ENCODE measurements at regions not wholly inside any gene's neighbourhood (a gene's known extent, or its start where the extent isn't known, plus 50 kb on each side); places are given as distances from the start of the nearest gene placed in this dataset.
"Not testable (repeated sequence)": the region's sequence is repeated elsewhere in the genome, so short reads cannot be mapped to it uniquely, and the experiment has no call there.

DNA sequence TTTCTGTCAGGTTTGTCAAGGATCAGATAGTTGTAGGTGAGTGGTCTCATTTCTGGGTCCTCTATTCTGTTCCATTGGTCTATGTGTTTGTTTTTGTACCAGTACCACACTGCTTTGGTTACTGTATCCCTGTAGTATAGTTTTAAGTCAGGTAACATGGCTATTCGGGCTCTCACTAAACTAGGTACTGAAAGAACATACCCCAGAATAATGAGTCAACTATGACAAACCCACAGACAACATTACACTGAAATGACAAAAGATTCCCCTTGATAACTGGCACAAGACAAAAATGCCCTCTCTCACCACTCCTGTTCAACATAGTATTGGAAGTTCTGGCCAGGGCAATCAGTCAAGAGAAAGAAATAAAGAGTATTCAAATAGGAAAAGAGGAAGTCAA lies 535.3 kb upstream of the CYLC2 start:
- in situ Hi-C loops (cut with HindIII; ENCODE audit: low pct_unique_long_range_greater_than_20kb, low sequenced_read_pairs), result no loop called here
- DNase-seq (ENCODE audit: low read depth, low spot score), result no peak

DNA sequence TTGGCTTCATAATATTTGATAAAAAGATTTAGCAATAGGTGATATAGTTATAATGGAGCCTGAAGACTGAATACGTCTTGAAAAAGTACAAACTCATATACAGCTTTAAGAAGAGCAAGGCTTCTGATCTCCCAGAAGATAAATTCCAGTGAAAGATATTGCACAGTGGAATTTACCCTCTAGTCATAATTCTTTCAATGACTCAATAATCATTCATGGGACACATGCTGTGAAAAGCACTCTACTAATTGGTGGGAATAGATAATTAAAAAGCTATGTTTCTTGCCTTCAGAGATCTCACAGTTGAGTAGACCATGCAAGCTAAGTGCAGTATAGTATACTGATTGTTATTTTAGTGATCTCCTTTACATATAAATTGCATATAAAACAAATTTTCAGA lies 538.6 kb upstream of the CYLC2 start:
- DNase-seq (ENCODE audit: low read depth, low spot score), result no peak
- in situ Hi-C loops (cut with HindIII; ENCODE audit: low pct_unique_long_range_greater_than_20kb, low sequenced_read_pairs), result no loop called here

DNA sequence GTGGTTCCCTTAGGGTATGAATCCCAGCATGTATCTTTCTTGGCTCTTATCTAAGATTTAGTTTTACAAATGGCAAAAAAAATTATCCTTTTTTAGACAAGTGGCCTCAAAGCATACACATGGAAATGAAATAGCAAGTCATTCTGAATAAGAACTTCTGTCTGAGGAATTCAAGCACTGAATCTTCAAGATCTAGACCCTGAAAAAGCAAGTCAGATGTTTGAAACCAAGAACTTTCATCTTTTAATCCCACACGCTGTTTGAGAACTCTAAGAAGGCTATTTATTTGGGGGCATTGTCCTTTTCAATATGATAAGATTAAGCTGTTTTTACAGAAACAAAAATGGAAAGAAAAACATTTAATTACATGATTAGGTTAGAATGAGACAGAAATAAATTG lies 549.2 kb upstream of the CYLC2 start:
- in situ Hi-C loops (cut with HindIII; ENCODE audit: low pct_unique_long_range_greater_than_20kb, low sequenced_read_pairs), result no loop called here
- DNase-seq (ENCODE audit: low read depth, low spot score), result no peak

DNA sequence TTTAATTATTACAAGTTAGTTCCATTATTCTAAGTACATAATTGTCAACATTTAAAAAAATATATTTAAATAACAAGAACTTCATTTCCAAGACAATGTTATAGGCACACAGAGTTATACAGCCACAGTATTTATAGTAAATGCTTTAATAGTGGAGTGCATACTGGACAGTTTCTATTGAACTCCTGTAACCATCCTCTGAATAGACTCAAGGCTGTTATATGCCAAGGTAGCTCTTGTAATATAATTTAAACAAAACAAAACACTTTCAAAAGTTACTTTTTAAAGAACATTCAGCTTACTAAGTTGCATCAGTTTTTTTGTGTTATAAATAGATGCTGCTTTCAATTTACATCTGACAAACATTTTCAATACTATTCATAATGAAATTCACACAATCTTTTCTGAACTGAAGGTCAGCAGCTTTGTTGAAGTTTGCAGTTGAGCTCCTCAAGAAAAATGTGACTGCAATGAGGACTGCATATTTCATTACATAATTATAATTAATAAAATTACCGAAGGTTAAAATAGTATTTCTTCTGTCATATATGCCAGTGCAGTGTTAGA lies 549.9 kb upstream of the CYLC2 start:
- DNase-seq (ENCODE audit: low read depth, low spot score), result no peak
- in situ Hi-C loops (cut with HindIII; ENCODE audit: low pct_unique_long_range_greater_than_20kb, low sequenced_read_pairs), result no loop called here

DNA sequence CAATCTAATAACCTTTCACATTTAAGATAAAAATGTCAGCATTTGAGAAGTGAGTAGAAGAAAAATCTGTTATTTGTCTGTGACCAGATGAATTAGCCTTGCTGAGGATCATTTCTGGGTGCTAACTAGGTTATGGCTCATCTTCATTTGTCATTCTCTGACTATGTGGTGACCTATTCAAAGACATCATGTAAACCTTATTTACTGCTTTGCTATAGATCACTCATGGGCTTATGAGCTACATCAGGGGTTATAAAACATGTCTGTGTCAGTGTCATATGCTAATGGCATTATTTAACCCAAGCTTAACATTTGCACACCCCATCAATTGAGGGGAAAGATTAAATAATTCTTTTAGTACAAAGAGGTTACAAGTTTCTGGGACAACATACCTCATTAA lies 555.5 kb upstream of the CYLC2 start:
- DNase-seq (ENCODE audit: low read depth, low spot score), result no peak
- in situ Hi-C loops (cut with HindIII; ENCODE audit: low pct_unique_long_range_greater_than_20kb, low sequenced_read_pairs), result no loop called here

DNA sequence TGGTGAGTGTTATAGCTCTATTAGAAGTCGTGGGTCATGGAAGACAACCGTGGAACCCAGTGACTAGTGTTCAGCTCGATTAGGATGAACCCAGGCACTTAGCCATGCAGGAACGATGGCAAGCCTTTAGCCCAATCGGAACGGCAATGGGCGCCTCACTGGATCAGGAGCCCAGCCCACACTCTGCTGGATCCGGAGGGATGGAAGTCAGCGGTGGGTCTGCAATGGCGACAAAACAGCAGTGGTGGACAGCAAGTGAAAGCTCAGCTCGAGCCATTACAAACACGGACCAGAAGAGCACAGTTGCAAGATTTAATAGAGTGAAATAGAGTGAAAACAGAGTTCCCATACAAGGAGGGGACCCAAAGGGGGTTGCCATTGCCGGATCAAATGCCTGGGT lies 558.5 kb upstream of the CYLC2 start:
- in situ Hi-C loops (cut with HindIII; ENCODE audit: low pct_unique_long_range_greater_than_20kb, low sequenced_read_pairs); DNase-seq (ENCODE audit: low read depth, low spot score): not testable (repeated sequence)

DNA sequence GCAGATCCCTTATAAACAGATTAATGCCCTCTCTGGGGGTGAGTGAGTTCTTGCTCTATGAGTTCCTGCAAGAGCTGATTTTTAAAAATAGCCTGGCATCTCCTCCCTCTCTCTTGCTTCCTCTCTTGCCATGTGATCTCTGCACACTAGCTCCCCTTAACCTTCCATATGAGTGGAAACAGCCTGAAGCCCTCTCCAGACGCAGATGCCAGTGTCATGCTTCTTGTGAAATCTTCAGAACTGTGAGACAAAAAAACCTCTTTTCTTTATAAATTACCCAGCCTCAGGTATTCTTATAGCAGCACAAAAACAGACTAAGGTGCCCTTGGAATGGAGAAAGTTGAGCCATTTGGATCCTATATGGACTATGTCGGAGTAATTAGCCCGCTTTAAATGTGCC lies 559.7 kb upstream of the CYLC2 start:
- in situ Hi-C loops (cut with HindIII; ENCODE audit: low pct_unique_long_range_greater_than_20kb, low sequenced_read_pairs), result no loop called here
- DNase-seq (ENCODE audit: low read depth, low spot score), result no peak

DNA sequence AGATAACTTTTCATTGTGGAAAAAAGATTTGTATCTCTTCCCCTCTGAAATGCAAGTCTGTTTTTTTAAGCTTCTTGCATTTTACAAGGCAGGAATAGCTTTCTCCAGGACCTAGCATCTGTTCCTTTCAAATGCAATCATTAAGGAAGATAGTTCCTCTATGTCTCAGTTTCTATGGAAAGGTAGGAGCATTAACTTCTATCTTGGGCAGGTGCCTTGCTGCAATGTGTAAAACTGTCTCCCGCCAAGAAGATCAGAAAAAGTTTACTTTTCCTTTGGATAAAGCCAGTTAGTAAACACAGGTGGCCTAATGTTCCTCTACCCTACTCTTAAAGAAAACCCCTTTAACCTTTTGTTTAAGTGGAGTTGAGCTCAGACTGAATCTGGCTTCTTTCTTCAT lies 560.6 kb upstream of the CYLC2 start:
- in situ Hi-C loops (cut with HindIII; ENCODE audit: low pct_unique_long_range_greater_than_20kb, low sequenced_read_pairs), result no loop called here

DNA sequence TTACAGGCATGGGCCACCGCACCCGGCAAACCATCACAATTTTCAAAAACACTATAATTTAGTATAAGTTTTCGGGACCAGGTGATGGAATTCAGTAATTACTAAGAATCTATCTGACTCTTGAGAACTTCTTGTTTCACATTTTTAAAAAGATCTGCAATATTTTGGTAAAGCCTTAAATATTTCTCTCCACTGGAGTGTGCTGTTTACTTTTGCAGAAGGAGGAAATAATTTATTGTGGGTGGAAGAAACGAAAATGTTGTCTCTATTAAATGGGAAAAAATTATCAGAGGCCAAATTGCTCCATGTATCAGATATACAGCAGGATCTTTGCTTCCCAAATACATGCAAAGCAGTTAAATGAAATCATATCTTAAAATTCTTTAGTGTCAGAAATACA lies 566.8 kb upstream of the CYLC2 start:
- in situ Hi-C loops (cut with HindIII; ENCODE audit: low pct_unique_long_range_greater_than_20kb, low sequenced_read_pairs), result no loop called here
- peak; percentile 25 for DNase-seq (ENCODE audit: low read depth, low spot score)

More for the DNA sequence above, 560.6 kb upstream of the CYLC2 start:
- no peak for DNase-seq (ENCODE audit: low read depth, low spot score)

DNA sequence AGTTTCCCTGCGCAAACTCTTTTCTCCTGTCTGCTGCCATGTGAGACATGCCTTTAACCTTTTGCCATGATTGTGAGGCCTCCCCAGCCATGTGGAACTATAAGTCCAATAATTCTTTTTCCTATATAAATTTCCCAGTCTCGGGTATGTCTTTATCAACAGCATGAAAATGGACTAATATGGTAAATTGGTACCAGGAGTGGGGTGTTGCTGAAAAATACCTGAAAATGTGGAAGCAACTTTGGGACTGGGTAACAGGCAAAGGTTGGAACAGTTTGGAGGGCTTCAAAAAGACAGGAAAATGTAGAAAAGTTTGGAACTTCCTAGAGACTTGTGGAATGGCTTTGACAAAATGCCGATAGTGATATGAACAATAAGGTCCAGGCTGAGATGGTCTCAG lies 578.9 kb upstream of the CYLC2 start:
- in situ Hi-C loops (cut with HindIII; ENCODE audit: low pct_unique_long_range_greater_than_20kb, low sequenced_read_pairs); DNase-seq (ENCODE audit: low read depth, low spot score): not testable (repeated sequence)

DNA sequence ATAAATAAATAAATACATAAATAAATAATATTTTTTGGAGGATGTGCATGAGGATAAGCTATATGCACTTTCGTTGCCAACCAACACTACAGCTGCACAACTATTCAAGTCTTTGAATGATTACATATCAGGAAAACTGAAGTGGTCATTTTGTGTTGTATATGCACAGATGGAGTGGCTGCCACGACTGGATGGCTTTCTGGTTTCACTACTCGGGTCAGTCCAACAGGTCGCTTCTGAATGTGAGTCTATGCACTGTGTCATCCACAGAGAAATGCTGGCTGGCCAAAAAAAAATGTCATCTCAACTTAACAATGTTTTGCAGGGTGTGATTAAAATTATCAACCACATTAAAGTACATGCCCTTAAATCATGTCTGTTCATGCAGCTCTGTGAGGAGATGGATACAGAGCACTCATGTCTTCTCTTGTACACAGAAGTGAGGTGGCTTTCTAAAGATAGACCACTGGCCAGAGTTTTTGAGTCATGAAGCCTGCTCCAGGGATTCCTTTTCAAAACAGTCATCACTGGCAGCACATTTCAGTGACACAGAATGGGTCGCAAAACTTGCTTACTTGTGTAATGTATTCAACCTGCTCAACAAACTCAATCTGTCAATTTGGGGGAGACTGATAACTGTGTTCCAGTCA lies 589.8 kb upstream of the CYLC2 start:
- in situ Hi-C loops (cut with HindIII; ENCODE audit: low pct_unique_long_range_greater_than_20kb, low sequenced_read_pairs), result no loop called here
- no peak for DNase-seq (ENCODE audit: low read depth, low spot score)

DNA sequence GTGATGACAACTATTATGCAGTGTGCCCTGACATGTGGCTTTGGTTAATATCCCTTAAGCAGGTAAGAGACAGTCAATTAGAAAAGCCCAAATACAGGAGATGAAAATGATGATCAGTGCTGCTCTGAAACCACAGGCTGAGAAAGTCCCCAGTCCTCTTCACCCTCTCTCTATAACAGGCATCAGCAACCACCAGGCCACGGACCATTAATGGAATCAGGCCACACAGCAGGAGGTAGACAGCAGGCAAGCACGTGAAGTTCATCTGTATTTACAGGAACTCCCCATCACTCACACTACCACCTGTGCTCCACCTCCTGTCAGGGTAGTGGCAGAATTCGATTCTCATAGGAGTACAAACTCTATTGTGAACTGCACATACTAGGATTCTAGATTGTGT lies 591.6 kb upstream of the CYLC2 start:
- in situ Hi-C loops (cut with HindIII; ENCODE audit: low pct_unique_long_range_greater_than_20kb, low sequenced_read_pairs), result no loop called here
- DNase-seq (ENCODE audit: low read depth, low spot score), result no peak

DNA sequence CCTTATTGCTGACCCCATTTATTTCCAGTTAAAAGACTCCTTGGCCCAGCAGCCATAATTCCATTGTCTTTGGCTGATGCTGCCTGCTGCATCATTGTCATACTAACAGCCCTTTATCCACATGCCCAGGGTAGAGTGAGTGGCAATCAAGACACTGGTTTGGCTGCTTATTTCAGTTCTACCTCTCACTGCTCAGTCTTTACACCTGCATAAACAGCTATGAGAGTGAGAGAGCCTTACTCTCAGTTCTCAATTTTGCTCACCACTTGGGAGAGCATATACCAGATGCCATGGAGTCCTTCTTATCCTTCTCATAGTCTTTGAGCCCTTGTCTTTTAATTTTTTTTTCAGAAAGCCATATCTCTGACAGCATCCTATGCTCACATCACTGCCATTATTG lies 596.9 kb upstream of the CYLC2 start:
- in situ Hi-C loops (cut with HindIII; ENCODE audit: low pct_unique_long_range_greater_than_20kb, low sequenced_read_pairs), result no loop called here
- DNase-seq (ENCODE audit: low read depth, low spot score), result no peak

DNA sequence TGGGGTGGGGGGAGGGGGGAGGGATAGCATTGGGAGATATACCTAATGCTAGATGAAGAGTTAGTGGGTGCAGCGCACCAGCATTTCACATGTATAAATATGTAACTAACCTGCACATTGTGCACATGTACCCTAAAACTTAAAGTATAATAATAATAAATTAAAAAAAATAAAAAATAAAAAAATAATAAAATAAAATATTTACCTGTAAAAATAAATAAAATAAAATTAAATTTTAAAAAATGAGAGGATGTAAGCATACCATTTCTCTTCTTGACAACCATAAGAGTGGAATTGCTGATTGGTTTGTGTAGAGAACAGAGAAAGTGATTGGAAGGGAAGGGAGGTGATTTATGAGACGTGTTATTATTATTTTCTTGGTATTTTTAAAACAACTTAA lies 609.5 kb upstream of the CYLC2 start:
- in situ Hi-C loops (cut with HindIII; ENCODE audit: low pct_unique_long_range_greater_than_20kb, low sequenced_read_pairs); DNase-seq (ENCODE audit: low read depth, low spot score): not testable (repeated sequence)

DNA sequence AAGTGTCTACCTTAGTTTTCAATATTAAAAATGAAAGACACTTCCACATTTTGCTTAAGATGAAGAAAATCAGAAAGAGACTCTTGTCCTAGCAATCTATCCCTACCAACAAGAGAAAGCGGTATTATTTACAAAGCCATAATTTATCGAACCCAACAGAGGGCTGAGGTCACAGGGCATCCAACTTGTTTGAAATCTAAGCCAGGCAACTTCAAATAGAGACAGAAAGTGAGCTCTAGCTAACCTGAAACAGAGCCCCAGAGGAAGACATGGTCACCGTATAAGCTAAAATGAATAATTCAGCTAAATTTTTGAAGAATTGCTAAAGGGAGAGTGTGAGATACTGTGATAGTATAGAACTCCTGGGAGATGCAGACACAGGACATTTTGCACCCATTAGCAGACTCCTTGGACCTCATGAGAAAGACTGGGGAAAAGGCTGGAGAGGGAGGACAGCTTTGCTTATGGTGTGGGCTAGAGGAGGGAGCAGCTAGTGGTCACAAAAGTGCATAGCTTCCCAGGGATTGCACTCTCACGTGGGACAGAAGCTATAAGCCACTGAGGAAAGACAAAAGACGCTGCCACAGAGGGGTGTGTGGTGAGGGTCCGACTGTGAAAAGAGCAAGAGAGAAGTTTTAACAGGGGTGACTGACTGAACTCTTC lies 624.2 kb upstream of the GRIN3A start:
- in situ Hi-C loops (cut with HindIII; ENCODE audit: low pct_unique_long_range_greater_than_20kb, low sequenced_read_pairs), result no loop called here
- DNase-seq (ENCODE audit: low read depth, low spot score), result no peak

DNA sequence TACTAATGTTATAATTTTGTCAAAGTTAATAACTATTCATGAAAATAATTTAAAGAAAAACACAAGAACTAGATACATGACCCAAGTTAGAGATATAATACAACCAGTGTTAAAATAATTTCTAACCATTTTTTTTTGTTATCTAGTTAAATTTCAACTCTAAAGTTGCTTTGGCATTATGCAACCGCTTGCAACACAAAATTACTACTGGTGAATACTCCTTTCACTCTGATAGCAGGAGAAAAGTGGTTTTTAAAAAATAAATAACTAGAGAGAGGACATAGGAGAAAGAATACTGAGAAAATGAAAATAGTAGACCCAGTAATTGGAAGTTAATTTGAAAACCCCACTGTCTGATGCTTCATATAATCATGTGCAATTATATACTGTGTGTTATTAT lies 622.4 kb upstream of the GRIN3A start:
- in situ Hi-C loops (cut with HindIII; ENCODE audit: low pct_unique_long_range_greater_than_20kb, low sequenced_read_pairs), result no loop called here
- no peak for DNase-seq (ENCODE audit: low read depth, low spot score)

DNA sequence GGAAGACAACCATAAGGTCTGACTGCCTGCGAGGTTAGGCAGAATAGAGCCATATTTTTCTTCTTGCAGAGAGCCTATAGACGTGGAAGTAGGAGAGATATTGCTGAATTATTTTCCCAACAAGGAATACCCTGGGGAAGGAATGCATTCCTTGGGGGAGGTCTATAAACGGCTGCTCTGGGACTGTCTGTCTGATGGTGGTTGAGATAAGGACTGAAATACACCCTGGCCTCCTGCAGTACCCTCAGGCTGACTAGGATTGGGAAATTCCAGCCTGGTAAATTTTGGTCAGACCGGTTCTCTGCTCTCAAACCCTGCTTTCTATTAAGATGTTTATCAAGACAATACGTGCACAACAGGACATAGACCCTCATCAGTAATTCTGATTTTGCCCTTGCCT lies 617.5 kb upstream of the GRIN3A start:
- no peak for DNase-seq (ENCODE audit: low read depth, low spot score)
- in situ Hi-C loops (cut with HindIII; ENCODE audit: low pct_unique_long_range_greater_than_20kb, low sequenced_read_pairs), result no loop called here

DNA sequence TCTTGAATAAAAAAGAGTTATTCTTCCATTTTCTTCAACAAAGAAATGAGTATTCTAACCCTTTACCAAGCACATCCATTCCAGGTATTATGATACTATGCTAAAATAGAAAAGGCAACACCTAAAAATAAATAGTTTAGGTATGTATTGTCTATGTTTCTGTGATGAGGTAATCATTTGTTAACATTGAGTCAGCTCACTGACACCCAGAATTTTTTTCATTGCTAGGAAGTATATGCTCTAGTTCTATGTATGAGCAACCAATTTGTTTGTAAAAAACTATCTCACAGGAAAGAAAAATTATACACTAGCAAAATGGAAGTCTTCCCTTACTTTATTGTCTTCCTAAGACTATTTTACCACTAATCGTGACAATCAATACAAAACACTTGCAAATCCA lies 615.6 kb upstream of the GRIN3A start:
- DNase-seq (ENCODE audit: low read depth, low spot score), result no peak
- in situ Hi-C loops (cut with HindIII; ENCODE audit: low pct_unique_long_range_greater_than_20kb, low sequenced_read_pairs), result no loop called here

DNA sequence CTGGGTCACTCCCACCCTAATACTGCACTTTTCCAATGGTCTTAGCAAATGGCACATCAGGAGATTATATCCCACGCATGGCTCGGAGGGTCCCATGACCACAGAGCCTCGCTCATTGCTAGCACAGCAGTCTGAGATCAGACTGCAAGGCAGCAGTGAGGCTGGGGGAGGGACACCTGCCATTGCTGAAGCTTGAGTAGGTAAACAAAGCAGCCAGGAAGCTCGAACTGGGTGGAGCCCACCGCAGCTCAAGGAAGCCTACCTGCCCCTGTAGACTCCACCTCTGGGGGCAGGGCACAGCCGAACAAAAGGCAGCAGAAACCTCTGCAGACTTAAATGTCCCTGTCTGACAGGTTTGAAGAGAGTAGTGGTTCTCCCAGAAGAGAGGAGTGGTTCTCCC lies 599.0 kb upstream of the GRIN3A start:
- in situ Hi-C loops (cut with HindIII; ENCODE audit: low pct_unique_long_range_greater_than_20kb, low sequenced_read_pairs); DNase-seq (ENCODE audit: low read depth, low spot score): not testable (repeated sequence)

Measured in SK-MEL-5 (cell line).